OCI-M2 (cell line): ENCODE measurements at regions not wholly inside any gene's neighbourhood (a gene's known extent, or its start where the extent isn't known, plus 50 kb on each side); places are given as distances from the start of the nearest gene placed in this dataset.

Experiments used
- DNase-seq: peaks from one replicate; lab custom pipeline; 2025; ENCODE audit not compliant: unreplicated experiment; lab: John Stamatoyannopoulos, UW

- DNase-seq: no peak
Measured at GRCh38 chr5:158485604-158486081, 614.1 kb downstream of the EBF1 start.

GRCh38 chr5:158485047-158485446, 614.7 kb downstream of the EBF1 start:
- DNase-seq: no peak

DNA sequence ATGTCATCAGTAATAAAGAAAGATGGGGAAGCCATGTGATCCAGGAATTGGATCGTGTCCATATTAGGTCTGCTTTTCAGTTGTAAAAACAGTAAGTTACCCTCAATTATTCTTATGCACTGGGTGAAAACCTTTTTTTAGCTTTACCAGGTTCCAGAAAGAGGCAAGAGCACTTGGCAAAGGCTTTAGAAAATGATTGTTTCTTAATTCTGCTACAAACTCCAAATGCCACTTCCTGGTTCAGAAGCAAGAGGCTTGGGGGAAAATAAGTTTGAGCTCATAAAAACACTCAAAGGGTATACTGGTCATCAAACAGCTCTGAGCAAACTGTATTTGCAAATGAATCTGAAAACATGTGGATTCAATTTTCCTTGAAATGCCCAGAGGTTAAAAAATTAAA, 615.6 kb downstream of the EBF1 start:
- DNase-seq: no peak

- DNase-seq: no peak
Measured at GRCh38 chr5:158483281-158483860, 616.3 kb downstream of the EBF1 start.

- no peak for DNase-seq
Measured at GRCh38 chr5:158482125-158482524, 617.6 kb downstream of the EBF1 start.

- no peak for DNase-seq
Measured at GRCh38 chr5:158478139-158478538, 619.2 kb upstream of the CLINT1 start.

DNA sequence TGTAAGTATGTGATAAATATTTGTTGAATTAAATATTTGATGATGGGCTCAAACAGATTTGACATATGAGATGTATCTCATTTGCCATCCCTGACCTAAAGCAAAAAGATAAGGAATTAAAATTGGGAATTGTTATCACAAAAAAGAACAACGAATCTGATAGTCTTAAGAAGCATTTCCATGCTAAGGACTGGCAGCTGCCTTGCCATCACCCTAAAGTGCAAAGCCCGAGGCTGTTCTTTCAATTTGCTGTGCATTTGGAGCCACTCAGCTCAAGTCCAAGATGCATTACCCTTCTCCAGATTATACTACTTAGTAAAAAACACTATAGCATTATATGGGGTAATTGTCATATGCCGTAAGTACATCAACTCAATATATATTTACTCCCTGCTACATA, 618.3 kb upstream of the CLINT1 start:
- no peak for DNase-seq

- no peak for DNase-seq
Measured at GRCh38 chr5:158473016-158473635, 614.2 kb upstream of the CLINT1 start.

GRCh38 chr5:158471535-158471924, 612.6 kb upstream of the CLINT1 start:
- no peak for DNase-seq

DNA sequence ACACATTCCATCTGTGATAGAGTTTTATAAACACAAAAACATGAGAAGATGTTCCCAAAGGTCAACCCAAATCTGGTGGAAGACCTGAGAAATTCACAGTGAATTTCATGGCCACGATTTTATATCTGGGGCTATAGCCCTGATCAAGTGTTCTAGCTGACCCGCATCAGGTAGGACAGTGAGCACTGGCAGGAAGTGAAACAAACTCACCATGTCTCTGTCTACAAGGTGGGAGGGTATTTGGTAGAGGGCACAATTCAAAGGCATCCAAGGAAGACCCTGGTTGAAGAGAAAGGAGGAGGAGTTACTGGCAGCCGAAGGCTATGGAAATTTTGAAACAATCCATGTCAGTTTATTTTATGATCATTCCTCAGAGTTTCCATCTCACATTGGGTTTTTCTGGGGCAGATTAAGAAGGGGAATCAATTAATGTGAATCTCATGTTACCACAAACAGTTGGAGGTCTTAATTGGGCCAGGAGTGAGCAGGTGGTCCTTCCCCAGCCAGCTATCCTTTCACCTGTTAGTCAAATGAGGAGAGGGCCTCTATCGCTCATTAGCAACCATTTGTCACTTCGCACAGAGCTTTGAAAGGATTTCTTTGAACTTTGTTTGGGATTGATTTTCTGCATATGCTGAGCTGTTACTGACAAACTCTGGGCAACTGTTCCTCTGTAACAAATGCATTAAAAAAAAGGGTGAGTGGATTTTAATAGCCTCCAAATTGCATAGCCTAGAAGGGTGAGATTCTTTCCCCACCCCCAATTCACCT, 612.0 kb upstream of the CLINT1 start:
- DNase-seq: no peak

GRCh38 chr5:158468444-158468843, 609.5 kb upstream of the CLINT1 start:
- no peak for DNase-seq

DNA sequence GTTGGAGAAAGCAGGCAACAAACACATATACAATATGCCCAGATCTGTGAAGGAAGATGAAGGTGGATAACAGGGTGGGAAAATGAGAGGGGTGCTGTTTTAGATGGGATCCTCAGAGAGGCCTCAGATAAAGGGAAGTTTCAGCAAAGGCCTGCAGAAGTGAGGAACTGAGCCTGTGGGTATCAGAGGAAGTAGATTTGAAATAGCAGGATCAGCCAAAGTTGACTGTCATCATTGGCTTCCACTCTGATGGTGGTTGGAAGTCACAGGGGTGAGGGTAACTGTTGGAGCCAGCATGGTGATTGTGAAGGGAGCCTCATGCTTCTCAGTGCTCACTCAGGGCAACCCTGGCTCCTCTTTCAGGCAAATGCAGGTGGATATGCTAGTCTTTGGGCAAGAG, 607.2 kb upstream of the CLINT1 start:
- DNase-seq: no peak

DNA sequence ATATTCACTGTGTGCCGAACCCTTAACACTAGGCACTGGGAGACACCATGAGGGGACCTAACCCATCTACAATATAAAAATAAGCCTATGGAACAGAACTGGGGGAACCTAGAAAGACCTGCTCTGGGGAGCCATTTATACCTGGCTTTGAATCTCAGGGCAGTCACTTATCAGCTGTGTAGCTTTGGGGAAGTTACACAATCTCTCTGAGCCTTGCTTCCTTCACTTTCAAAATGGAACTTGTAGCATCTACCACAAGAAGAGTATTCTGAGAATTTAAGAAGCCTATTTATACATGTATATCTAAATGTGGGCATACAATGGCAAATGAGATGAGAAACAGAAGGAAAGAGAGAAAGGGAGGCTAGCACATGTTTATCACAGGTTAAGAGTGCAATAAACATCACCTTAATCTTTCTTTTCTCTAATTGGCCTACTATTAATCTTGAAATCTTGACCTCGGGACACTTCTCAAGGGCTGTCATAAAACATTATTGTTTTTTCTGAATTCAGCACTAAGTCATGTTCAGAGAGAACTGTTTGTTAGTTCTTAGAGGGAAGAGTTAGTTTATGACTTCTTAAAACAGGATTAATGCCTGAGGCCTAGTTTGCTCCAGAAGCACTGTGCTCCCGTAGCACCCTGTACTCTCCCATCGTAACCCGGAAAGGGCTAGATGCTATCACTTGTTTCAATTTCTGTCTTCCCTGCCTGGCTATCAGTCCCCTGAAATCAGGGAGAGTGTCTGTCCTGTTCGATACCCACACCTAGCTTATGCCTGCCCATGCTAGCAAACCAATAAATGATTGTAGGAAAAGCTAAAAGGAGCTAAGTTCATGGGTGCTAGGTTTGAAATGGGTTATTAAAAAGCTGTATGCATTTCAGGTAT, 606.4 kb upstream of the CLINT1 start:
- no peak for DNase-seq

GRCh38 chr5:158464383-158464782, 605.4 kb upstream of the CLINT1 start:
- DNase-seq: no peak

DNA sequence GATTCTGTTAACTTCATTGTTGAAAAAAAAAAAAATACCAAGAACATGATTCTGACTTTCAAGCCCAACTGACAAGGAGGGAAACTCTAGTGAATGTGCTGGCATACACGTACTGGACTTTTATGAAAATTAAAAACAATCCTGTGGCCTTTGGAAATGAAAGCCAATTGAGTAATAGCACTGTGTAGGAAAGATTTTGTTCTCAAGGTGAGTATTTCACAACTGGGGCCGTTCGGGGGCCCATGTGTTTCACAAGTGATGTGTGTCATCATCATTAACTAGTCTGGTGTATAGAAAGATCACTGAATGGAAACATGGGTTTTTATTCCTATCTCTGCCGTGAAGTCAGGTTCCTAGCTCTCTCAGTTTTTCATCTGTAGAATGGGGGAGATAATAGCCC, 605.0 kb upstream of the CLINT1 start:
- no peak for DNase-seq

DNA sequence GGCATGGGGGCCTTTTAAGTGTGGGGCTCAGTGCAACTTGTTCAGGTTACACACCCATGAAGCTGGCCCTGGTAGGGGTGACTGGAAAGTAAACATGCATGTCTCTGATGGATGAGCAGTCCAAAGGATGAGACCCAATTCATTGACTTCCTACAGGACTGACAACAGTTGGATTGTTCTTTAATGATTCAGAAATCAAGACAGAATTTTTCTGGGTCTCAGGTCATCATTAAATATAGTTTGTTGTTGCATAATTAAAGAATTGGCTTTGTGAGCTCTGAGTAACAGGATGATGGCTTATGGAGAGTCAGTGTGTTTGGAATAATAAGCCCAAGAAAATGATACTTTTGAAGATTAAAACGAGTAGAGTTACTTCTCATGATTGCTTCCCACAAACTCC, 604.2 kb upstream of the CLINT1 start:
- DNase-seq: no peak

DNA sequence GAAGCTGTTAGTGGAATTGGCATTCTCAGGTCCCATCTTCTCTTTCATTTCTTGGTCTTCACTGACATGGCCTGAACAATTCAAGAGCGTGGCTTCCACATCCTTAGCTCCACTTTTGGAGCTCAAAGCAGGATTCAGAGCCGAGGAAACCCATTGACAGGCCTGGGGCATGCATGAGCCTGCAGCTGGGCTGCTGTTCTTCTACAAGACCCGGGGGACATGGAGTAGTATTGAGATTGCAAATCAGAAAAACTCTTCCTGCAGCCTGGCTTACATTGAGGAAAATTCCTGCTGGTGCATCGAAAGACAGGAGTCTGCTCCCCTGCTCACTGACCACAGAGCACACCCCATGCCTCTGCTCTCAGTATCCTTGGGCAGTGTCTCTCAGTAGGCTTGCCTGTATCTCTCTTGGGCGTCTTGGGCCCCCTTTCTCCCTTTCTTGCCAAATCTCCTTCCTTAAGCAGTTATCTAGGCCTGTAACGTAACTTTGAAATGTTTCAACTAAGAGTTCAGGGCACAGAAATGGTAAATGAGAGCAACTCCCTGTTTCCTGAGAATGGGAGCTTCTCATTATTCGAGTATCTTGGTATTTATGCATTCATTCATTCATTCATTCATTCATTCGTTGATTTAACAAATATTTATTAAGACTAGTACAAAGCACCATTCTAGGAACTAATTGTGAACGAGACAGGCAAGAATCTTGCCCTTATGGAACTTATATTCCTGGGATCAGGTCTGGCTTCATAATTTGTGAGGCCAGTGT, 603.6 kb upstream of the CLINT1 start:
- DNase-seq: no peak

DNA sequence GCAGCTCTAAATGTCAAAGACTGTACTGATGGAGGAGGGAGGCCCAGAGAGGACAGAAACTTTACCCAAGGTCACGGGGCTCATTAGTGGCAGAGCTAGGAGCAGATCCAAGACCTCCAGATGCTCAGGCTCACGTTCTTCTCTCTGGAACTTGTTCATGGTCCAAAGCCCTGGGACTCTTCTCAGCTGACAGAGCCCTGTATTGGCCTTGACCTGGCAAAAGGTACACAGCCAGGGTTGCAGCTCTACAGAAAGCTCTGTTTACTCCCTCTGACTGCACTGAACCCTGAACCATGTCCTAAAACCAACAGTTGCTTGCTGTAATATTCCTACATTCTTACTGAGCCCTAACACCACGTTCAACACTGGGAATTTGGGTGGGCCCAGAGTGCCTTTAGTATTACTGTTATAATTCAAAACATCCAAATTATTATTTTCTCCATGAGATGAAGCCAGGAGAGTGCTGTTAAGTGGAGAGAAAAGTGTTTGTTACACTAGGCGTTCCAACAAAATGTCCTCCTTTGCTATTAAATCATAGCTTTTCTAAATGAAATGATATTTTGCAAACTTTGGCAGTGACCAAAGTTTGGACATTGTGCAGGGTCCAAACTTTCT, 602.4 kb upstream of the CLINT1 start:
- DNase-seq: no peak

DNA sequence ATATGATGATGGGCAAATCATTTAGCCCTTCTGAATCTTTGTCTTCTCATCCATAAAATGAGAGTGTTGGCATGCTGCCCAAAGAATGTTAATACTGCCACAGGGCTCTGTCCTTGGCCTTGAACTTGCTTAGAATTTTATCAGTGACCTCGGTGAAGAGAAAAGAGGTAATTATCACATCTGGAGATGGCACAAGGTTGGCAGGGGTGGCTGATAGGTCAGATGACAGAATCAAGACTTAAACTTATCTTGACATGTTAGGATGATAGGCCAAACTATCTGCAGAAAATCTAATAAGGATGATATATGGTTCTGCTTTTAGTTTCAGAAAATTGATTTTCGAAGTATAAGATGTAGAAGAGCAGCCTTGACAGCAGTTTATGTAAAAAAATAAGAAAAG, 599.1 kb upstream of the CLINT1 start:
- DNase-seq: no peak

GRCh38 chr5:158456756-158457155, 597.8 kb upstream of the CLINT1 start:
- DNase-seq: no peak
